HCT116 (cell line): ENCODE measurements at regions not wholly inside any gene's neighbourhood (a gene's known extent, or its start where the extent isn't known, plus 50 kb on each side); places are given as distances from the start of the nearest gene placed in this dataset.

ENCODE experiments used
- ATAC-seq: fragments of 200-7000 bp; cut with Tn5 transposase; 2 replicates; pipeline ENCODE4 v1.9.1; 2020; ENCODE audit warnings: mild to moderate bottlenecking, moderate library complexity
- BruUV-seq: library from RNA; stranded (reverse); fragments of 400-500 nt; replicated peaks from 2 replicates; lab custom pipeline; 2021; lab: Mats Ljungman, UMichigan
- CTCF ChIA-PET: fragments of 300-600 bp; sonication (Branson Sonifier 250); formaldehyde crosslinking; loops from one replicate; lab custom pipeline; 2021; ENCODE audit warnings: antibody characterized with exemption; lab: Charles Lee
- POLR2A ChIA-PET: fragments of 300-600, 350-600 bp; sonication (Branson Sonifier 250); formaldehyde crosslinking; loops from one replicate; lab custom pipeline; 2021; ENCODE audit warnings: antibody characterized with exemption; lab: Charles Lee
- RAD21 ChIA-PET, 2 experiments: fragments of 300-600 bp; sonication (Branson Sonifier 250); formaldehyde crosslinking; loops; one replicate each; lab custom pipeline; 2023; ENCODE audit warnings: low total read pairs in 2 of 2; ENCODE audit not compliant: uncharacterized antibody in 2 of 2, unreplicated experiment in 2 of 2, low non-redundant PET in 1 of 2; lab: Charles Lee
- DNase-seq: peaks from one replicate; pipeline ENCODE4 v3.0.0-alpha.2; 2010; ENCODE audit warnings: low read depth, low spot score
- H2AFZ ChIP-seq: fragments of 200-600 bp; shearing (Covaris generic), sonication (generic); 2 replicates; pipeline ENCODE4 v1.6.1; 2017; ENCODE audit warnings: low read depth, mixed run types, mixed read lengths, antibody characterized with exemption, low read length; ENCODE audit not compliant: poor library complexity, severe bottlenecking
- H3K27ac ChIP-seq: 2 replicates; pipeline ENCODE4 v1.5.1; 2012; ENCODE audit warnings: low read depth, low read length
- H3K27me3 ChIP-seq: fragments of 200-600 bp; sonication (generic); 2 replicates; pipeline ENCODE4 v1.6.1; 2016; ENCODE audit warnings: mixed run types, low read length, mixed read lengths; ENCODE audit not compliant: insufficient read depth
- H3K36me3 ChIP-seq, 2 experiments: fragments of 200-500 bp in 1 of 2; fragments of 200-600 bp in 1 of 2; sonication (Bioruptor generic) in 1 of 2; sonication (generic) in 1 of 2; 2 replicates each; pipeline versions ENCODE4 v1.5.1 to v1.6.1; 2014 to 2016; ENCODE audit warnings: low read length in 2 of 2, inconsistent platforms in 1 of 2, mixed read lengths in 1 of 2, mixed run types in 1 of 2; ENCODE audit not compliant: insufficient read depth in 2 of 2, control insufficient read depth in 1 of 2
- H3K4me1 ChIP-seq, 2 experiments: fragments of 200-600 bp in 1 of 2; sonication (generic) in 1 of 2; 2 replicates each; pipeline versions ENCODE4 v1.5.1 to v1.6.1; 2012 to 2017; ENCODE audit warnings: low read length in 2 of 2, inconsistent platforms in 1 of 2, mild to moderate bottlenecking in 1 of 2, mixed read lengths in 1 of 2, mixed run types in 1 of 2, moderate library complexity in 1 of 2; ENCODE audit not compliant: insufficient read depth in 2 of 2, control insufficient read depth in 1 of 2
- H3K4me2 ChIP-seq: fragments of 200-600 bp; sonication (generic); 2 replicates; pipeline ENCODE4 v1.6.1; 2017; ENCODE audit warnings: mixed run types, low read length, mixed read lengths
- H3K4me3 ChIP-seq, 2 experiments: fragments of 200-600 bp in 1 of 2; sonication (generic) in 1 of 2; replicated peaks in 1 of 2; 2 replicates each; pipeline ENCODE4 v1.5.1; 2011 to 2016; ENCODE audit warnings: low read length in 2 of 2, control low read depth in 1 of 2, low read depth in 1 of 2, mild to moderate bottlenecking in 1 of 2, mixed read lengths in 1 of 2, mixed run types in 1 of 2
- H3K79me2 ChIP-seq: fragments of 200-600 bp; sonication (generic); 2 replicates; pipeline ENCODE4 v1.6.1; 2017; ENCODE audit warnings: mild to moderate bottlenecking, mixed run types, low read length, moderate library complexity, mixed read lengths; ENCODE audit not compliant: insufficient read depth
- H3K9ac ChIP-seq: fragments of 200-600 bp; sonication (generic); 2 replicates; pipeline ENCODE4 v1.6.1; 2016; ENCODE audit warnings: low read length, mixed read lengths
- H3K9me2 ChIP-seq: fragments of 200-600 bp; sonication (generic), shearing (Covaris generic); 2 replicates; pipeline ENCODE4 v1.6.1; 2017; ENCODE audit warnings: mixed run types, mild to moderate bottlenecking, moderate library complexity; ENCODE audit not compliant: insufficient read depth
- H3K9me3 ChIP-seq, 2 experiments: fragments of 200-500 bp in 1 of 2; fragments of 200-600 bp in 1 of 2; sonication (Bioruptor generic) in 1 of 2; sonication (generic) in 1 of 2; 2 replicates each; pipeline ENCODE4 v1.6.1; 2014 to 2017; ENCODE audit warnings: low read length in 2 of 2, mixed read lengths in 2 of 2, inconsistent platforms in 1 of 2, low read depth in 1 of 2, mild to moderate bottlenecking in 1 of 2, mixed run types in 1 of 2, moderate library complexity in 1 of 2; ENCODE audit not compliant: control insufficient read depth in 1 of 2, insufficient read depth in 1 of 2
- H4K20me1 ChIP-seq: fragments of 200-600 bp; sonication (generic), shearing (Covaris generic); 2 replicates; pipeline ENCODE4 v1.6.1; 2017; ENCODE audit warnings: mixed run types, mild to moderate bottlenecking, moderate library complexity; ENCODE audit not compliant: insufficient read depth
- ATF3 ChIP-seq: IDR thresholded peaks from 2 replicates; pipeline ENCODE4 v1.6.1; 2012
- CEBPB ChIP-seq: IDR thresholded peaks from 2 replicates; pipeline ENCODE4 v1.6.1; 2012; ENCODE audit warnings: low read depth
- CTCF ChIP-seq, 3 experiments: fragments of 200-600 bp in 1 of 3; sonication (generic) in 1 of 3; IDR thresholded peaks in 2 of 3; conservative IDR thresholded peaks in 1 of 3; 2 replicates each; pipeline ENCODE4 v1.5.1; 2012 to 2017; ENCODE audit warnings: low read depth in 2 of 3, low read length in 2 of 3, antibody characterized with exemption in 1 of 3, borderline replicate concordance in 1 of 3, control low read depth in 1 of 3, mild to moderate bottlenecking in 1 of 3, mixed read lengths in 1 of 3, mixed run types in 1 of 3, moderate library complexity in 1 of 3; ENCODE audit not compliant: insufficient read depth in 1 of 3
- EGR1 ChIP-seq: IDR thresholded peaks from 2 replicates; pipeline ENCODE4 v1.6.1; 2012; ENCODE audit warnings: low read depth
- ELF1 ChIP-seq: IDR thresholded peaks from 2 replicates; pipeline ENCODE4 v1.6.1; 2012; ENCODE audit warnings: low read depth, borderline replicate concordance
- EZH2 ChIP-seq: fragments of 200-600 bp; sonication (generic); IDR thresholded peaks from 2 replicates; pipeline ENCODE4 v1.6.1; 2017; ENCODE audit warnings: antibody characterized with exemption, mixed run types
- EZH2phosphoT487 ChIP-seq: fragments of 200-600 bp; IDR thresholded peaks from 2 replicates; pipeline ENCODE4 v1.6.1; 2018; ENCODE audit warnings: antibody characterized with exemption, borderline replicate concordance
- JUND ChIP-seq: IDR thresholded peaks from 2 replicates; pipeline ENCODE4 v1.6.1; 2012
- POLR2AphosphoS5 ChIP-seq: IDR thresholded peaks from 2 replicates; pipeline ENCODE4 v1.6.1; 2011; ENCODE audit warnings: mild to moderate bottlenecking, low read depth, low read length, moderate library complexity
- REST ChIP-seq: IDR thresholded peaks from 2 replicates; pipeline ENCODE4 v1.6.1; 2012; ENCODE audit warnings: low read depth
- SIN3A ChIP-seq: IDR thresholded peaks from 2 replicates; pipeline ENCODE4 v1.6.1; 2012; ENCODE audit warnings: low read depth
- SP1 ChIP-seq: IDR thresholded peaks from 2 replicates; pipeline ENCODE4 v1.6.1; 2012; ENCODE audit warnings: low read depth
- SRF ChIP-seq: IDR thresholded peaks from 2 replicates; pipeline ENCODE4 v1.6.1; 2012; ENCODE audit warnings: low read depth
- TCF7L2 ChIP-seq: IDR thresholded peaks from 2 replicates; pipeline ENCODE4 v1.7.0; 2011; ENCODE audit warnings: borderline replicate concordance, inconsistent platforms; ENCODE audit not compliant: insufficient read depth, insufficient read length; ENCODE audit errors: extremely low read depth
- YY1 ChIP-seq: IDR thresholded peaks from 2 replicates; pipeline ENCODE4 v1.6.1; 2011; ENCODE audit warnings: low read length, low read depth, moderate library complexity, mild to moderate bottlenecking; ENCODE audit not compliant: insufficient replicate concordance; ENCODE audit errors: extremely low read depth
- ZBTB33 ChIP-seq: IDR thresholded peaks from 2 replicates; pipeline ENCODE4 v1.6.1; 2011; ENCODE audit warnings: mild to moderate bottlenecking, low read length, moderate library complexity; ENCODE audit not compliant: insufficient replicate concordance; ENCODE audit errors: extremely low read depth
- ZNF274 ChIP-seq: fragments of 200-500 bp; sonication (Bioruptor generic); IDR thresholded peaks from 2 replicates; pipeline ENCODE4 v1.6.1; 2014; ENCODE audit warnings: mild to moderate bottlenecking, low read depth, low read length, inconsistent platforms
- intact Hi-C: fragments of 100-400 bp; cut with micrococcal nuclease; formaldehyde crosslinking; loops from 2 replicates; pipeline ENCODE4 v1.10.0; 2022

GRCh38 chr21:15414057-15414456 lies 315.7 kb upstream of the USP25 start (continued):
- TF ChIP-seq EZH2phosphoT487 (no peak), EZH2 (no peak), ZBTB33 (no peak), JUND (no peak), SIN3A (no peak)

- H4K20me1 ChIP-seq, result no peaks in the 10 kb centered on the region
- no peaks in the 10 kb centered on the region; a peak in 1 of 4 replicates for H3K9me3 ChIP-seq
- ATAC-seq (no peak), DNase-seq (no peak)
- ChIA-PET CTCF (no interaction called here), RAD21 (no interaction called here), POLR2A (no interaction called here)
- no peaks in the 10 kb centered on the region for H3K79me2 ChIP-seq
- BruUV-seq, result no TSS peak
- H3K4me1 ChIP-seq, result no peaks in the 10 kb centered on the region
- no peaks in the 10 kb centered on the region for H3K27me3 ChIP-seq
- H3K36me3 ChIP-seq, result no peaks in the 10 kb centered on the region
- H3K9ac ChIP-seq, result no peak overlapping the region
- no peak overlapping the region for H3K27ac ChIP-seq
- H3K4me2 ChIP-seq, result no peak overlapping the region
- no peaks in the 10 kb centered on the region for H3K9me2 ChIP-seq
- intact Hi-C loops, result no loop called here
- no peak overlapping the region for H2AFZ ChIP-seq
- H3K4me3 ChIP-seq, result no peak overlapping the region
- TF ChIP-seq SP1 (no peak), EGR1 (no peak), ZNF274 (no peak), ATF3 (no peak), SIN3A (no peak), CTCF (IDR thresholded peaks at IDR 0.05 in 2 of 3, conservative IDR thresholded peaks at IDR 0.05 in 1 of 3; ENCODE audit: borderline replicate concordance in 1 of 3, insufficient read depth in 1 of 3, low read depth in 2 of 3, low read length in 2 of 3) (no peak), SRF (no peak), EZH2phosphoT487 (no peak), REST (no peak), ELF1 (no peak), TCF7L2 (no peak), YY1 (no peak), JUND (no peak), POLR2AphosphoS5 (no peak), CEBPB (no peak)
Observed at GRCh38 chr21:15415541-15416261, 314.1 kb upstream of the USP25 start.
